Loucy (cell line): ENCODE measurements at regions not wholly inside any gene's neighbourhood (a gene's known extent, or its start where the extent isn't known, plus 50 kb on each side); places are given as distances from the start of the nearest gene placed in this dataset.

ENCODE experiments used
- H2AFZ ChIP-seq: fragments of 200-600 bp; sonication (generic); 2 replicates; pipeline ENCODE4 v1.6.0; 2016; ENCODE audit warnings: antibody characterized with exemption, mild to moderate bottlenecking, low read length, moderate library complexity
- H3F3A ChIP-seq: fragments of 200-600 bp; 2 replicates; pipeline ENCODE4 v1.6.0; 2016; ENCODE audit warnings: antibody characterized with exemption, low read depth, mild to moderate bottlenecking
- H3K27me3 ChIP-seq: fragments of 200-600 bp; sonication (generic); 2 replicates; pipeline ENCODE4 v1.6.1; 2014; ENCODE audit warnings: low read length, mild to moderate bottlenecking; ENCODE audit not compliant: insufficient read depth, poor library complexity, severe bottlenecking
- H3K36me3 ChIP-seq: fragments of 200-600 bp; sonication (generic); 2 replicates; pipeline ENCODE4 v1.6.1; 2016; ENCODE audit warnings: low read length; ENCODE audit not compliant: insufficient read depth
- H3K4me1 ChIP-seq: fragments of 200-600 bp; sonication (generic); 2 replicates; pipeline ENCODE4 v1.5.1; 2014; ENCODE audit warnings: low read length, mild to moderate bottlenecking; ENCODE audit not compliant: insufficient read depth, poor library complexity, severe bottlenecking
- H3K4me2 ChIP-seq: fragments of 200-600 bp; sonication (generic); 2 replicates; pipeline ENCODE4 v1.6.0; 2014; ENCODE audit warnings: antibody characterized with exemption, low read length, low read depth, mild to moderate bottlenecking; ENCODE audit not compliant: poor library complexity, severe bottlenecking
- H3K4me3 ChIP-seq: fragments of 200-600 bp; sonication (generic); 2 replicates; pipeline ENCODE4 v1.5.1; 2014; ENCODE audit warnings: low read length, mild to moderate bottlenecking, mixed read lengths; ENCODE audit not compliant: poor library complexity, severe bottlenecking
- H3K79me2 ChIP-seq: fragments of 200-600 bp; sonication (generic); 2 replicates; pipeline ENCODE4 v1.6.1; 2014; ENCODE audit warnings: low read length; ENCODE audit not compliant: insufficient read depth
- H3K9ac ChIP-seq: fragments of 200-600 bp; sonication (generic); 2 replicates; pipeline ENCODE4 v1.6.0; 2014; ENCODE audit warnings: mild to moderate bottlenecking, low read depth, low read length, moderate library complexity; ENCODE audit not compliant: poor library complexity, severe bottlenecking
- H3K9me2 ChIP-seq: fragments of 200-600 bp; sonication (generic); replicated peaks from 2 replicates; pipeline ENCODE4 v1.6.1; 2016; ENCODE audit warnings: low read depth, low read length, mixed read lengths
- H3K9me3 ChIP-seq: fragments of 200-600 bp; sonication (generic); 2 replicates; pipeline ENCODE4 v1.6.1; 2014; ENCODE audit warnings: mild to moderate bottlenecking, antibody characterized with exemption, low read length, low read depth; ENCODE audit not compliant: insufficient read depth
- H4K20me1 ChIP-seq: fragments of 200-600 bp; sonication (generic); 2 replicates; pipeline ENCODE4 v1.6.0; 2014; ENCODE audit warnings: antibody characterized with exemption, low read length, mild to moderate bottlenecking; ENCODE audit not compliant: insufficient read depth, poor library complexity, severe bottlenecking
- EZH2phosphoT487 ChIP-seq: fragments of 200-600 bp; IDR thresholded peaks from 2 replicates; pipeline ENCODE4 v1.6.1; 2018; ENCODE audit warnings: antibody characterized with exemption, mild to moderate bottlenecking, moderate library complexity, borderline replicate concordance
- TF ChIP-seq, protein P1 (sequence below): fragments of 200-600 bp; sonication (generic); conservative IDR thresholded peaks from 2 replicates; pipeline ENCODE4 v1.5.1; 2014; ENCODE audit warnings: mild to moderate bottlenecking, antibody characterized with exemption, low read length

DNA sequence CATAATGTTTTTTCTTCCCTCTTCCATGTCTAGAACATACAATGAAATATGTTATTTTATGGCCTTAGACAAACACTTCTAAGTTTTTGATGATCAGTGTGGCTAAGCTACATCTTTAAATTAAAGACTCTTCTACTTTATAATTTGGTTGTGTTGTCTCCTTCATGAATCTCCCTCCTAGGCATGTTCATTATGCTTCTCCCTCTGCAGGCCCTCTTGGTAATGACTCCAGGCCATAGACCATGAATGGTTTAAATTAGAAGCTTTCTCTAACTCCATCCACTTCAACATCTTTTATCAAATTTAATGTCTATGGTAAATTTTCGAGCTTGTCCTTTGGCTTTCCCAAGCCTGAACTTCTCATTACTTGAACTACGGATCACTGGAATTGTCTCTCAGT lies 342.7 kb upstream of the ADAMTS16 start:
- TF ChIP-seq EZH2phosphoT487, result no peak
- TF ChIP-seq, protein P1, sequence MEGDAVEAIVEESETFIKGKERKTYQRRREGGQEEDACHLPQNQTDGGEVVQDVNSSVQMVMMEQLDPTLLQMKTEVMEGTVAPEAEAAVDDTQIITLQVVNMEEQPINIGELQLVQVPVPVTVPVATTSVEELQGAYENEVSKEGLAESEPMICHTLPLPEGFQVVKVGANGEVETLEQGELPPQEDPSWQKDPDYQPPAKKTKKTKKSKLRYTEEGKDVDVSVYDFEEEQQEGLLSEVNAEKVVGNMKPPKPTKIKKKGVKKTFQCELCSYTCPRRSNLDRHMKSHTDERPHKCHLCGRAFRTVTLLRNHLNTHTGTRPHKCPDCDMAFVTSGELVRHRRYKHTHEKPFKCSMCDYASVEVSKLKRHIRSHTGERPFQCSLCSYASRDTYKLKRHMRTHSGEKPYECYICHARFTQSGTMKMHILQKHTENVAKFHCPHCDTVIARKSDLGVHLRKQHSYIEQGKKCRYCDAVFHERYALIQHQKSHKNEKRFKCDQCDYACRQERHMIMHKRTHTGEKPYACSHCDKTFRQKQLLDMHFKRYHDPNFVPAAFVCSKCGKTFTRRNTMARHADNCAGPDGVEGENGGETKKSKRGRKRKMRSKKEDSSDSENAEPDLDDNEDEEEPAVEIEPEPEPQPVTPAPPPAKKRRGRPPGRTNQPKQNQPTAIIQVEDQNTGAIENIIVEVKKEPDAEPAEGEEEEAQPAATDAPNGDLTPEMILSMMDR, result no peak
- H4K20me1 ChIP-seq, result no peaks in the 10 kb centered on the region
- no peaks in the 10 kb centered on the region for H3K9me3 ChIP-seq
- H3K4me3 ChIP-seq, result no peak overlapping the region
- H3K9me2 ChIP-seq, result no peaks in the 10 kb centered on the region
- no peaks in the 10 kb centered on the region for H3K4me1 ChIP-seq
- no peak overlapping the region for H2AFZ ChIP-seq
- H3K79me2 ChIP-seq, result no peaks in the 10 kb centered on the region
- no peaks in the 10 kb centered on the region for H3K36me3 ChIP-seq
- H3K4me2 ChIP-seq, result no peak overlapping the region
- H3K27me3 ChIP-seq, result no peaks in the 10 kb centered on the region
- H3F3A ChIP-seq, result no peaks in the 10 kb centered on the region
- no peak overlapping the region for H3K9ac ChIP-seq

GRCh38 chr5:4802044-4802443 lies 338.1 kb upstream of the ADAMTS16 start:
- Histone ChIP-seq H3K9me3 (no peaks in the 10 kb centered on the region), H3K9ac (no peak overlapping the region), H2AFZ (no peak overlapping the region), H3K27me3 (no peaks in the 10 kb centered on the region), H3F3A (no peaks in the 10 kb centered on the region), H3K36me3 (no peaks in the 10 kb centered on the region), H3K4me3 (no peak overlapping the region), H3K9me2 (no peaks in the 10 kb centered on the region), H3K4me2 (no peak overlapping the region), H4K20me1 (no peaks in the 10 kb centered on the region), H3K79me2 (no peaks in the 10 kb centered on the region), H3K4me1 (no peaks in the 10 kb centered on the region)
- TF ChIP-seq, protein P1, result no peak
- no peak for TF ChIP-seq EZH2phosphoT487

DNA sequence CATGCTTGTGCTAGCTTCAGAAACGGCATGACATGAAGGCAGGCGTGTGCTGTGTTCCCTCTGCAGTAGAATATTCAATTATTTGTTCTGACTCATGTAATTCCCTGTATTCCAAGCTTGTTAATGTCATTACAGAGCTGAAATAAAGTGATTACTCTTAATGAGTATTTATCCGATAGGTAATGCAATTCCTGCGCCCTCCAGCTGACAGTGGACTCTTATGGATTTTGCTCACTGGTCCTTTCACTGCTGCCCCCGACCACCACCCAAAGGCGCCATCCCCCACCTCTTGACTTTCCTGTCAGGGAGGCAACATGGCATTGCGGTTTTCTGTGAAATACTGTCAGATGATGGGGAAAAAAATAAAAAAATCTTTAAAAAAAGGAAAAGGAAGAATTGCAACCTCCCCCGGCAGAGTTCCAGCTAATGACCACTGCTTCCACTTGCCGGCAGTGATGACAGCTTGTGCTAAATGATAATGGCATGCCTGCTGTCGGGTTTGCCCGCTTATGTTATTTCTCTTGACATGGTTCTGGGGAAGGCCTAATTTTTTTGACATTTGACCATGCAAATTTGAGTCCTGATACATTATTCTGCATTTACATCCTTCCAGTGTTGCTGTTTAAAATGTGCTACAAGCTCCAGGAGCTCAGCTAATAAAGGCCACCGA lies 335.3 kb upstream of the ADAMTS16 start:
- no peaks in the 10 kb centered on the region for H3F3A ChIP-seq
- no peak overlapping the region for H3K4me3 ChIP-seq
- H3K9ac ChIP-seq, result no peak overlapping the region
- no peak for TF ChIP-seq EZH2phosphoT487
- TF ChIP-seq, protein P1, result no peak
- no peaks in the 10 kb centered on the region for H3K9me2 ChIP-seq
- H3K36me3 ChIP-seq, result no peaks in the 10 kb centered on the region
- H3K4me1 ChIP-seq, result no peaks in the 10 kb centered on the region
- H3K9me3 ChIP-seq, result no peaks in the 10 kb centered on the region
- H4K20me1 ChIP-seq, result no peaks in the 10 kb centered on the region
- H3K27me3 ChIP-seq, result no peaks in the 10 kb centered on the region
- no peak overlapping the region for H3K4me2 ChIP-seq
- H2AFZ ChIP-seq, result no peak overlapping the region
- no peaks in the 10 kb centered on the region for H3K79me2 ChIP-seq
